ENCODE measurements at regions not wholly inside any gene's neighbourhood (a gene's known extent, or its start where the extent isn't known, plus 50 kb on each side); places are given as distances from the start of the nearest gene placed in this dataset.

DNA sequence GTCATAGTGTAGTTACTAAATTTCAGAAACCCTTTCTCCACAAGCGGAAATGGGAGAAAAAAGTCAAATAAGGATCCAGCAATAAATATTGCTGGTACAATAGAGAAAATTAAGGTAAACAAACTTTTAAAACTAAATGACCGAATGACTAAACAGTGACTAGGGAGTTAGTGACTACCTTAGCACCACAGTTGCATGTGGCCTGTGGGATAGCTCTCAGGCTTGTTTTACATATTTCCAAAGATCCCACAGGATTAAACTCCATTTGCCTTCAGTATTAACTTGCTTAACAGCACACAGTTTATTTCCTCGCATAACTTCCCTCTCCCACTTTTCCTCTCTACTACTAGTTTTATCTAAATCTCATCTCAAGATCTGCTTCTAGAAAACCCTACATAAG, 824.3 kb upstream of the KLHL1 start:
- Histone ChIP-seq H3K4me3 (no peak overlapping the region), H3K4me1 (replicated peaks; ENCODE audit: insufficient read depth) (no peaks in the 10 kb centered on the region), H3K36me3 (ENCODE audit: low read depth) (no peaks in the 10 kb centered on the region), H3F3A (ENCODE audit: insufficient read depth, low read depth) (no peaks in the 10 kb centered on the region), H3K27me3 (ENCODE audit: insufficient read depth, low read depth) (no peaks in the 10 kb centered on the region), H3K79me2 (ENCODE audit: low read depth) (no peaks in the 10 kb centered on the region), H3K9me2 (ENCODE audit: insufficient read depth) (no peaks in the 10 kb centered on the region), H3K27ac (no peak overlapping the region), H2AFZ (no peak overlapping the region), H3K4me2 (no peak overlapping the region), H3K9me3 (ENCODE audit: insufficient read depth, low read depth) (no peaks in the 10 kb centered on the region), H4K20me1 (ENCODE audit: insufficient read depth) (no peaks in the 10 kb centered on the region; the same call in 1 of the 2 replicates)
- ChIA-PET CTCF (no interaction called here), POLR2A (ENCODE audit: unreplicated experiment) (no interaction called here)
- intact Hi-C loops (cut with micrococcal nuclease; ENCODE audit: unreplicated experiment): no loop called here
- BruUV-seq (replicated peaks): no TSS peak
- TF ChIP-seq EZH2 (IDR thresholded peaks at IDR 0.05; ENCODE audit: low read depth): no peak
- TF ChIP-seq, protein P1, sequence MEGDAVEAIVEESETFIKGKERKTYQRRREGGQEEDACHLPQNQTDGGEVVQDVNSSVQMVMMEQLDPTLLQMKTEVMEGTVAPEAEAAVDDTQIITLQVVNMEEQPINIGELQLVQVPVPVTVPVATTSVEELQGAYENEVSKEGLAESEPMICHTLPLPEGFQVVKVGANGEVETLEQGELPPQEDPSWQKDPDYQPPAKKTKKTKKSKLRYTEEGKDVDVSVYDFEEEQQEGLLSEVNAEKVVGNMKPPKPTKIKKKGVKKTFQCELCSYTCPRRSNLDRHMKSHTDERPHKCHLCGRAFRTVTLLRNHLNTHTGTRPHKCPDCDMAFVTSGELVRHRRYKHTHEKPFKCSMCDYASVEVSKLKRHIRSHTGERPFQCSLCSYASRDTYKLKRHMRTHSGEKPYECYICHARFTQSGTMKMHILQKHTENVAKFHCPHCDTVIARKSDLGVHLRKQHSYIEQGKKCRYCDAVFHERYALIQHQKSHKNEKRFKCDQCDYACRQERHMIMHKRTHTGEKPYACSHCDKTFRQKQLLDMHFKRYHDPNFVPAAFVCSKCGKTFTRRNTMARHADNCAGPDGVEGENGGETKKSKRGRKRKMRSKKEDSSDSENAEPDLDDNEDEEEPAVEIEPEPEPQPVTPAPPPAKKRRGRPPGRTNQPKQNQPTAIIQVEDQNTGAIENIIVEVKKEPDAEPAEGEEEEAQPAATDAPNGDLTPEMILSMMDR (conservative IDR thresholded peaks at IDR 0.05): no peak
- DNase-seq: no peak

DNA sequence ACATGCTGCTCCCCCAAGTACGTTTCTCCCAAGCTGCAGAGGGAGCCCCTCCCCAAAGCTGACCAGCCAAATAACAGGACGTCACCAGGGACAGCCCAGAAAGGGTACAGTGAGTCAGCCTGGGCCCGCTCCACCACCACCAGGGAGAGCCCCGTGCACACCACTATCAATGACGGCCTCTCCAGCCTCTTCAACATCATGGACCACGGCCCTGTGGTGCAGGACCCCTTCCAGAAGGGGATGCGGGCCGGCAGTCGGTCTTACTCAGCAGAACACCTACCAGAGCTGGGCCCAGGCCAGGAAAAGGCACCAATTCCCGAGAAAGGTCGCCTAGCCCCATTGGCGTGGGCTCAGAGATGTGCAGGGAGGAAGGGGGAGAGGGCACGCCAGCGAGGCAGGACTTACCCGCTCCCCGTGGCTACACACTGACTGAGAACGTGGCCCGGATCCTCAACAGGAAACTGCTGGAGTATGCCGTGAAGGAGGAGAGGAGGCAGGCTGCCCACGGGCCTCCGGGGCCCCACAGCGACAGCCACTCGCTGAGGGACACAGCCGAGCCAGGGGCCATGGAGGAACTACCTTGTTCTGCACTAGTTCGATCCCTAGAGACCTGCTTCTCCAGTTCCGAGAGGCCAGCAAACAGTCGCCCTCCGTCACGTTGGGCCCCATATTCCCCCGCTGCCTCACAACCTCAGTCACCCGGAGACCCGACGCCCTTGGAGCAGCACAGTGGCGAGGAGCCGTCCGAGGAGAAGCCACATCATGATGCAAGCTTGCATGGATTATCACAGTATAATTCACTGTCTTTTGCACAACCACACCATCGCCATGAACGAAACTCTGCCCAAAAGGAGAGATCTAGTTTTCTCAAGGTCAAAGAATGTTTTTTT, 815.9 kb upstream of the KLHL1 start:
- H3K4me3 ChIP-seq: no peak overlapping the region
- POLR2A ChIA-PET (ENCODE audit: unreplicated experiment): no interaction called here
- H3K79me2 ChIP-seq (ENCODE audit: low read depth): no peaks in the 10 kb centered on the region
- no peaks in the 10 kb centered on the region for H3K36me3 ChIP-seq (ENCODE audit: low read depth)
- no peak for DNase-seq
- no peaks in the 10 kb centered on the region for H3K9me2 ChIP-seq (ENCODE audit: insufficient read depth)
- no peak for TF ChIP-seq EZH2 (IDR thresholded peaks at IDR 0.05; ENCODE audit: low read depth)
- TF ChIP-seq, protein P1 (conservative IDR thresholded peaks at IDR 0.05): no peak
- H3K4me2 ChIP-seq: no peak overlapping the region
- H3K9me3 ChIP-seq (ENCODE audit: insufficient read depth, low read depth): no peaks in the 10 kb centered on the region
- H4K20me1 ChIP-seq (ENCODE audit: insufficient read depth): no peaks in the 10 kb centered on the region; the same call in 1 of the 2 replicates
- no peak overlapping the region for H3K27ac ChIP-seq
- intact Hi-C loops (cut with micrococcal nuclease; ENCODE audit: unreplicated experiment): no loop called here
- CTCF ChIA-PET: no interaction called here
- no peaks in the 10 kb centered on the region for H3F3A ChIP-seq (ENCODE audit: insufficient read depth, low read depth)
- H2AFZ ChIP-seq: no peak overlapping the region
- H3K27me3 ChIP-seq (ENCODE audit: insufficient read depth, low read depth): no peaks in the 10 kb centered on the region
- H3K4me1 ChIP-seq (replicated peaks; ENCODE audit: insufficient read depth): no peaks in the 10 kb centered on the region
- BruUV-seq (replicated peaks): no TSS peak

DNA sequence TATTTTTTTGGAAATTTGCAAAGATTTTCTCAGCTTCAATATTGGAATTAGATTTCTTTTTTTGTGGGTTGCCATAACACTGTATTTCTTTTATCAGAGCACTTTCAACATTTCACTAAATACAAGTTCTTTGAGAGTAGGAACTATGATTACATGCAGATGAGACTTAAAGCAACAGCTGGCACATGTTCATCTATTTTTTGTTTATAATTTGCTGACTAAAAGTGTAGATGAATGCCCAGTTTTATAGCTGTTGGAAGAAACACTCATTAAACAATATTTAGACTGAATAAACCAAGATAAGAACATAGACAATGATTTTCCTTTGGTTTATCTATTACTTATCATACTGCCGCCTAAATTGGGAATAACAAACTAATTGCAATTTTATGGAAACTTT, 803.0 kb upstream of the KLHL1 start:
- no peaks in the 10 kb centered on the region for H3K9me3 ChIP-seq (ENCODE audit: insufficient read depth, low read depth)
- no peaks in the 10 kb centered on the region for H3K36me3 ChIP-seq (ENCODE audit: low read depth)
- H2AFZ ChIP-seq: no peak overlapping the region
- H3K4me3 ChIP-seq: no peak overlapping the region
- no TSS peak for BruUV-seq (replicated peaks)
- H3K4me1 ChIP-seq (replicated peaks; ENCODE audit: insufficient read depth): no peaks in the 10 kb centered on the region
- intact Hi-C loops (cut with micrococcal nuclease; ENCODE audit: unreplicated experiment): no loop called here
- DNase-seq: no peak
- H3F3A ChIP-seq (ENCODE audit: insufficient read depth, low read depth): no peaks in the 10 kb centered on the region
- H3K4me2 ChIP-seq: no peak overlapping the region
- CTCF ChIA-PET: no interaction called here
- no peak overlapping the region for H3K27ac ChIP-seq
- no peaks in the 10 kb centered on the region for H4K20me1 ChIP-seq (ENCODE audit: insufficient read depth)
- POLR2A ChIA-PET (ENCODE audit: unreplicated experiment): no interaction called here
- H3K27me3 ChIP-seq (ENCODE audit: insufficient read depth, low read depth): no peaks in the 10 kb centered on the region
- H3K79me2 ChIP-seq (ENCODE audit: low read depth): no peaks in the 10 kb centered on the region
- H3K9me2 ChIP-seq (ENCODE audit: insufficient read depth): no peaks in the 10 kb centered on the region
- no peak for TF ChIP-seq EZH2 (IDR thresholded peaks at IDR 0.05; ENCODE audit: low read depth)
- TF ChIP-seq, protein P1 (conservative IDR thresholded peaks at IDR 0.05): no peak

All from PC-9 (cell line).